HFF-Myc (cell line): ENCODE measurements at regions not wholly inside any gene's neighbourhood (a gene's known extent, or its start where the extent isn't known, plus 50 kb on each side); places are given as distances from the start of the nearest gene placed in this dataset.

Experiments
- DNase-seq: peaks from one replicate; pipeline ENCODE4 v3.0.0-alpha.2; 2011; ENCODE audit warnings: low read depth; ENCODE audit errors: extremely low read depth
- H3K4me3 ChIP-seq: replicated peaks from 2 replicates; pipeline ENCODE4 v1.5.1; 2011; ENCODE audit warnings: low read depth, mild to moderate bottlenecking, control low read depth, low read length
- CTCF ChIP-seq: IDR thresholded peaks from 2 replicates; pipeline ENCODE4 v1.5.1; 2012; ENCODE audit warnings: mild to moderate bottlenecking, low read depth, low read length, control low read depth; ENCODE audit errors: missing control alignments

GRCh38 chr9:14535161-14535955, 157.9 kb downstream of the ZDHHC21 start:
- H3K4me3 ChIP-seq = no peak overlapping the region
- no peak for DNase-seq
- no peak for TF ChIP-seq CTCF

- DNase-seq = no peak
- TF ChIP-seq CTCF = no peak
Measured at GRCh38 chr9:14533867-14534640, 159.2 kb downstream of the ZDHHC21 start.

DNA sequence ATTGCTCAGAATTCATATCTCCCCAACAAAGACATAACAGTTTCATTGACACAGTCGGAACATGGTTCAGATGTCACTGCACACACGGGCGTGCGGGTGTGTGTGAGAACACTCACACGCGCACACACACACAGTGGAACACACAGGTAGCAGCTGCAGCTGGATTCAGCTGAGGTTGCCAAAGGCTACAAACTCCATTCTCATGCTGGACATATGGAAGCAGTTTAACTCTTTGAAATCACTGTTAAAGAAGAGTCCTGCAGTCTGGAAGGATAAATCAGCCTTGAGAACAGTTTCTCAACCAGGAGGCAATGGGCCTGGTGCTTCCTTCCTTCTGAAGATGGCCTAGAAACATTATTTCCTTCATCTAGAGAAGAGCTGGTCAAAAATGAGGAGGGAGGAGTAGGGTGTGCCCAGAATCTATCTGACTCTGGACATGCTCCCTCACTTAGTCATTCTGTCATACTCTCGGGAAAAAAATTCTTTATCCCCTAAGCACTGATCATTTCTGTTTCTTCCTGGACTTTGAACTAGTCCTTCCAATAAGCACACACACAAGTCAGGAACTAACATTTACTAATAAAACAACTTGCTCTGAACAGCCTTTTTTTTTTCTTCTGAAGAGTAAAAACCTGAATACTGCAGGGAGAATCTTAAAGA, 160.6 kb downstream of the ZDHHC21 start:
- no peak for DNase-seq
- TF ChIP-seq CTCF = no peak
- no peak overlapping the region for H3K4me3 ChIP-seq

More at GRCh38 chr9:14533867-14534640, 159.2 kb downstream of the ZDHHC21 start:
- H3K4me3 ChIP-seq = no peak overlapping the region

GRCh38 chr9:14531341-14532269, 161.6 kb downstream of the ZDHHC21 start:
- TF ChIP-seq CTCF = no peak
- no peak overlapping the region for H3K4me3 ChIP-seq
- no peak for DNase-seq

GRCh38 chr9:14530841-14531240, 162.4 kb downstream of the ZDHHC21 start:
- H3K4me3 ChIP-seq = no peak overlapping the region
- no peak for TF ChIP-seq CTCF
- no peak for DNase-seq

DNA sequence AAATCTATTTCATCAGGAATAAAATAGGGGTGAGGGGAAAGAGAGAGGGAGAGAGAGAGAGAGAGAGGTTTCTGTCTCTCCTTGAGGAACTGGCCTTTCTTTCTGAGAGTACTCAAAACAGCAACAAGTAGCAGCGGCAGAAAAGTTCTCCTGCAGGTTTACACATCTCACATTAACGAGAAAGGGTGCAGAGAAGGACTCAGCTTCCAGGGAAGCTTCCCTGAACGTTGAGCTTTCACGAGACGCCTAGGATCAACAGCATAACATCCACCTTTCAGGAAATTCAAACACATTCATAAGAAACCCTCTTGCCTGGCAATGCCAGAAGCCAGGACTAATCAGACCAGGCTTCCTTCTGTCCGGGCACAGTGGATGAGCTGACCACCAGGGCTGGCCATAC, 162.9 kb downstream of the ZDHHC21 start:
- no peak for TF ChIP-seq CTCF
- no peak for DNase-seq
- H3K4me3 ChIP-seq = no peak overlapping the region
